GM13977 (cell line): ENCODE measurements at regions not wholly inside any gene's neighbourhood (a gene's known extent, or its start where the extent isn't known, plus 50 kb on each side); places are given as distances from the start of the nearest gene placed in this dataset.

Experiments used
- DNase-seq: peaks from one replicate; pipeline ENCODE4 v3.0.0; 2012; ENCODE audit warnings: low spot score
- in situ Hi-C: fragments of 300-500 bp; cut with MboI; formaldehyde crosslinking; loops from one replicate; pipeline ENCODE4 v1.12.0; 2022; ENCODE audit warnings: low sequenced_read_pairs, low pct_unique_long_range_greater_than_20kb, mixed read lengths, inconsistent platforms; ENCODE audit not compliant: unreplicated experiment
- TF ChIP-seq, protein P1 (sequence below): IDR thresholded peaks from 2 replicates; pipeline ENCODE4 v1.5.1; 2012; ENCODE audit warnings: mild to moderate bottlenecking, control low read depth; ENCODE audit not compliant: insufficient read depth; ENCODE audit errors: extremely low read depth, missing control alignments

DNA sequence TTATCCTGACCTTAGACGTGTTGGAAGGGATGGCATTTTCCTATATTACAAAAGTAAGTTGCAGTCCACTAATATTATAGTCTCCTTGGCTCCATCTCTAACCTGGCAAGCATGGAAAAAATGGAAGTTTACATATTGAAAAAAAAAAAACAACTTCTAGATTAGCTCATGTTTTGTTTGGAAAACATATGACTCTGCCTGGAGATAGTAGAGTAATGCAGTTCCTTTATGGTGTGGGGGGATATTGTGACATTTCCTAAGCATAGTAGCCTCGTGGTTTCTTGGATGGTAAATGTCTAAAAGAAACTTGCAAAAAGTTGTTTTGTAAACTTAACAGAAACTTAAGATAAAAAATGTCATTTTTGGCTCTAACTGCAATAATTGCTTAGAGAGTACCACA lies 244.4 kb upstream of the FBXL7 start:
- in situ Hi-C loops, result no loop called here
- TF ChIP-seq, protein P1, sequence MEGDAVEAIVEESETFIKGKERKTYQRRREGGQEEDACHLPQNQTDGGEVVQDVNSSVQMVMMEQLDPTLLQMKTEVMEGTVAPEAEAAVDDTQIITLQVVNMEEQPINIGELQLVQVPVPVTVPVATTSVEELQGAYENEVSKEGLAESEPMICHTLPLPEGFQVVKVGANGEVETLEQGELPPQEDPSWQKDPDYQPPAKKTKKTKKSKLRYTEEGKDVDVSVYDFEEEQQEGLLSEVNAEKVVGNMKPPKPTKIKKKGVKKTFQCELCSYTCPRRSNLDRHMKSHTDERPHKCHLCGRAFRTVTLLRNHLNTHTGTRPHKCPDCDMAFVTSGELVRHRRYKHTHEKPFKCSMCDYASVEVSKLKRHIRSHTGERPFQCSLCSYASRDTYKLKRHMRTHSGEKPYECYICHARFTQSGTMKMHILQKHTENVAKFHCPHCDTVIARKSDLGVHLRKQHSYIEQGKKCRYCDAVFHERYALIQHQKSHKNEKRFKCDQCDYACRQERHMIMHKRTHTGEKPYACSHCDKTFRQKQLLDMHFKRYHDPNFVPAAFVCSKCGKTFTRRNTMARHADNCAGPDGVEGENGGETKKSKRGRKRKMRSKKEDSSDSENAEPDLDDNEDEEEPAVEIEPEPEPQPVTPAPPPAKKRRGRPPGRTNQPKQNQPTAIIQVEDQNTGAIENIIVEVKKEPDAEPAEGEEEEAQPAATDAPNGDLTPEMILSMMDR, result no peak
- DNase-seq, result no peak

DNA sequence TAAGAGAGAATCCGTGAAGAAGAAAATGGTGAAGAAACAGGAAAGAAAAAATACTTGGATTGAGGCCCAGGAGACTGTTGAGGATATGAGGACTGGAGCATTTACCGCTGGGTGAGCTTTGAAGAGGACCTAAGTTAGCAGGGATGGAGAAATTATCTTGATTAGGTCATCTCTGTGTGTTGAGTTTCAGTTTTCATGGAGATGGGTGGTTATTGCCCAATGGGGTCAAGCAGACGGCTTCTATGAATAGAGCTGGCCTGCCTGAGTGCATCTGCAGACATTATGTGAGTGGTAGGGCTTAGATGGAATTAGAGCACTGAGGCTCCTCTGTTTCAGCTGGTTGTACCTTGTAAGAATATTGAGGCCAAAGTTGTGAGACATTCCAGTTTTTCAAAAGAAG lies 245.4 kb upstream of the FBXL7 start:
- no peak for DNase-seq
- TF ChIP-seq, protein P1, result no peak
- in situ Hi-C loops, result no loop called here

DNA sequence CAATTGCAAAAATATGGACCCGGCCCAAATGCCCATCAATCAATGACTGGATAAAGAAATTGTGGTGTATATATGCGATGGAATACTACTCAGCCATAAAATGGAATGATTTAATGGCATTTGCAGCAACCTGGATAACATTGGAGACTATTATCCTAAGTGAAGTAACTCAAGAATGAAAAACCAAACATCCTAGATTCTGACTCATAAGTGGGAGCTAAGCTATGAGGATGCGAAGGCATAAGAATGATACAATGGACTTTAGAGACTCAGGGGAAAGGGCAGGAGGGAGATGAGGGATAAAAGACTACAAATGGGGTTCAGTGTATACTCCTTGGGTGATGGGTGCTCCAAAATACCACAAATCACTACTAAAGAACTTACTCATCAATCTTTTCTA lies 247.6 kb upstream of the FBXL7 start:
- TF ChIP-seq, protein P1, result no peak
- in situ Hi-C loops, result no loop called here
- no peak for DNase-seq

DNA sequence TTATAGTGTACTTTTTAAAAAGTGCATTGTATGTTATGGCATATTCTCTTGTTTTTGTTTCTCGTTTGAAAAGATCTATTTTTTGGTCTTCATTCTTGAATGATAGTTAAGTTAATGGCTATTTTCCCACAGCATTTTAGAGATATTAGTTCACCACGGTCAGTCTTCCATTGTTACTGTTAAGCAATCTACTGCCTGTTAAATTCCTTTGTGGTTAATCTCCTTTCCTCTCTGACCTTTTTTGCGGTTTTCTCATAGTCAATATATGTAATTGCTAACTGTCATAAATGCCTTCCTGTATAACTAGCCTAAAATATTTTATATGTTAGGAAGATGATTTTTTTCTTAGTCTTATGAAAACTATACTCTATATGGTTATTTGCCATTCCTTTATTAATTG lies 250.8 kb upstream of the FBXL7 start:
- in situ Hi-C loops, result no loop called here
- no peak for DNase-seq
- TF ChIP-seq, protein P1, result no peak

DNA sequence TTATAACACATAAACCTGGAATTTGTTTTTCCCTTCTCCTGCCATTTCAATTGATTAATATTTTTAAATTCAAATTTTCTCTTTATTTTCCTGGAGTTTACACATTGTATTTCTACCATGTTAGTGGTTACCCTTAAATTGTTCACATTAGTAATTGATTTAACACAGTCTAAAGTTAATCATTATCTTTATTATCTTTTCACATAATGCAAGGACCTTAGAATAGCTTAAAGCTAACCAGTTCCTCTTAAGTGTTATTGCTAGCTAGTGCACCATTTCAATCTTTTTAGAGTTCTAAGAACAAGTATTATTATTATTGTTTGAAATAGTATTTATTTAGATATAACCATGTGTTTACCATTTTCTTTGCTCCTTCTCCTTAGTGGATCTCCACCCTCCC lies 251.2 kb upstream of the FBXL7 start:
- TF ChIP-seq, protein P1, result no peak
- in situ Hi-C loops, result no loop called here
- DNase-seq, result no peak

DNA sequence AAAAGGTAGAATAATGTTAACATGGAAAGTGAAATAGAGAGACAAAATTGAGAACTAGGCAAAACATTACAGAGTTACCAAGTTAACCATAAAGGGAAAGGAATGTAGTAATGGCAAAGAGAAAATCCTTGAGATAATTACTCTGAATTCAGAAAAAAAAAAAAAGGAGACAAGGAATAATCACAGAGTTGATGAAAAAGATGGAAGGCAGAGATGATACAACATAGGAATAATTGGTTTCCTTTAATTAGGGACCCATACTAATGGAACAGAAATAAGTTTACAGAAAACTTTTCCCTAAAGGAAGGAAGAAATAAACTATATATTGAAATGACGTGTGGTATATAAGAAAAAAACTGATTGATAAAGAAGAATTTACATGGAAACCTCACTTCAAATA lies 254.1 kb upstream of the FBXL7 start:
- in situ Hi-C loops, result no loop called here
- TF ChIP-seq, protein P1, result no peak
- DNase-seq, result no peak

DNA sequence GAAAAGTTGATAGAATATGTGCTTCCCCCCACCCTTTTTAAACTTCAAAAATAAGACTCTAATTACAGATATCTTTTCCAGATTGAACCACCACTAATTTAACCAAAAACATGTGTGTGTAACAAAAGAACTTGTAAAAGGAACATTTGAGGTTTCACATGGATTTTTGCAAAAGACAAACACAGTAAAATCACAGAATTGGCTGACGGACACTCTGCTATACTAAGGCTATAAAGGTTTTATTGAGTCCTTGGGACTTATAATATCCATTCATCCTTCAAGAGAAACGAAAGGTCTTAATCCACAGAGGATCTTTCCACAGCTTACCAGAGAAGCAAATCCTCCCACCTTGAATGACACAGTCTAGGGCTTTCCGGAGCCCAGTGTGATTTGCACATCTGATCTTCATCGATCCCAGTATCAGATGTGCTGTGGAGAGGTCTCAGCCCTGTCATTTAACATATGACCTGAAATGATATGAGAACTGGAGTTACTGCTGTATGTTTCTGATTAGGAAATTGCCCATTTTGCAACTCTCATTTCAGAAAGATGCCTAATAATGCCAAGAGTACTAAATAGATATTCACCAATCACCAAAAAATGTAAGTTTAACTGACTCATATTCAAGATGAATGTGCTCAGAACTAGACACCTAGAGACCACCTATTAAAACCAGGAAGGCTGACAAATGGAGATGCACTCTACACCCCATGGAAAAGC lies 256.5 kb upstream of the FBXL7 start:
- no peak for DNase-seq
- TF ChIP-seq, protein P1, result no peak
- in situ Hi-C loops, result no loop called here
